Loucy (cell line): ENCODE measurements at regions not wholly inside any gene's neighbourhood (a gene's known extent, or its start where the extent isn't known, plus 50 kb on each side); places are given as distances from the start of the nearest gene placed in this dataset.

Experiments used
- H2AFZ ChIP-seq: fragments of 200-600 bp; sonication (generic); 2 replicates; pipeline ENCODE4 v1.6.0; 2016; ENCODE audit warnings: antibody characterized with exemption, mild to moderate bottlenecking, low read length, moderate library complexity
- H3F3A ChIP-seq: fragments of 200-600 bp; 2 replicates; pipeline ENCODE4 v1.6.0; 2016; ENCODE audit warnings: antibody characterized with exemption, low read depth, mild to moderate bottlenecking
- H3K27me3 ChIP-seq: fragments of 200-600 bp; sonication (generic); 2 replicates; pipeline ENCODE4 v1.6.1; 2014; ENCODE audit warnings: low read length, mild to moderate bottlenecking; ENCODE audit not compliant: insufficient read depth, poor library complexity, severe bottlenecking
- H3K36me3 ChIP-seq: fragments of 200-600 bp; sonication (generic); 2 replicates; pipeline ENCODE4 v1.6.1; 2016; ENCODE audit warnings: low read length; ENCODE audit not compliant: insufficient read depth
- H3K4me1 ChIP-seq: fragments of 200-600 bp; sonication (generic); 2 replicates; pipeline ENCODE4 v1.5.1; 2014; ENCODE audit warnings: low read length, mild to moderate bottlenecking; ENCODE audit not compliant: insufficient read depth, poor library complexity, severe bottlenecking
- H3K4me2 ChIP-seq: fragments of 200-600 bp; sonication (generic); 2 replicates; pipeline ENCODE4 v1.6.0; 2014; ENCODE audit warnings: antibody characterized with exemption, low read length, low read depth, mild to moderate bottlenecking; ENCODE audit not compliant: poor library complexity, severe bottlenecking
- H3K4me3 ChIP-seq: fragments of 200-600 bp; sonication (generic); 2 replicates; pipeline ENCODE4 v1.5.1; 2014; ENCODE audit warnings: low read length, mild to moderate bottlenecking, mixed read lengths; ENCODE audit not compliant: poor library complexity, severe bottlenecking
- H3K79me2 ChIP-seq: fragments of 200-600 bp; sonication (generic); 2 replicates; pipeline ENCODE4 v1.6.1; 2014; ENCODE audit warnings: low read length; ENCODE audit not compliant: insufficient read depth
- H3K9ac ChIP-seq: fragments of 200-600 bp; sonication (generic); 2 replicates; pipeline ENCODE4 v1.6.0; 2014; ENCODE audit warnings: mild to moderate bottlenecking, low read depth, low read length, moderate library complexity; ENCODE audit not compliant: poor library complexity, severe bottlenecking
- H3K9me2 ChIP-seq: fragments of 200-600 bp; sonication (generic); replicated peaks from 2 replicates; pipeline ENCODE4 v1.6.1; 2016; ENCODE audit warnings: low read depth, low read length, mixed read lengths
- H3K9me3 ChIP-seq: fragments of 200-600 bp; sonication (generic); 2 replicates; pipeline ENCODE4 v1.6.1; 2014; ENCODE audit warnings: mild to moderate bottlenecking, antibody characterized with exemption, low read length, low read depth; ENCODE audit not compliant: insufficient read depth
- H4K20me1 ChIP-seq: fragments of 200-600 bp; sonication (generic); 2 replicates; pipeline ENCODE4 v1.6.0; 2014; ENCODE audit warnings: antibody characterized with exemption, low read length, mild to moderate bottlenecking; ENCODE audit not compliant: insufficient read depth, poor library complexity, severe bottlenecking
- EZH2phosphoT487 ChIP-seq: fragments of 200-600 bp; IDR thresholded peaks from 2 replicates; pipeline ENCODE4 v1.6.1; 2018; ENCODE audit warnings: antibody characterized with exemption, mild to moderate bottlenecking, moderate library complexity, borderline replicate concordance
- TF ChIP-seq, protein P1 (sequence below): fragments of 200-600 bp; sonication (generic); conservative IDR thresholded peaks from 2 replicates; pipeline ENCODE4 v1.5.1; 2014; ENCODE audit warnings: mild to moderate bottlenecking, antibody characterized with exemption, low read length

DNA sequence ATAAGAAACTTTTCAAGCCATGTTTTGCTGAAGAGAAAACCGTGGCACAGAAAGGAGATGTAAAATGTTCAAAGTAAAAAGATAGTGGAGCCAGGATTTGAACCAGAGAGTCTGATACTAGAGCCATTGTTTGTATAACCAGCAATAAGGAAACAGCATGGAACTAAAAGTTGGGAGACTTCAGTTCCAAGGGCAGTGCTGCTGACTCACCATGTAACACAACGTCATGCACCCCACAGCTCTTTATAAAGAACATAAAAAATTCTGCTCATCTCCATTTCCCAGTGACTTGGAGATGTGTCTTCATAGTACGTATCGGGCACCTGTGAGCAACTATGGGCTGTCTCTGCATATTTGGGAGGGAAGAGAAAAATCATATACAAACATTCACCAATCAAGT is 353.0 kb upstream of the PIK3C3 start:
- no peaks in the 10 kb centered on the region for H4K20me1 ChIP-seq
- H3K4me3 ChIP-seq = no peak overlapping the region
- no peak overlapping the region for H3K4me2 ChIP-seq
- H3K4me1 ChIP-seq = no peaks in the 10 kb centered on the region
- no peaks in the 10 kb centered on the region for H3K9me3 ChIP-seq
- H3K27me3 ChIP-seq = no peaks in the 10 kb centered on the region
- no peak for TF ChIP-seq EZH2phosphoT487
- TF ChIP-seq, protein P1, sequence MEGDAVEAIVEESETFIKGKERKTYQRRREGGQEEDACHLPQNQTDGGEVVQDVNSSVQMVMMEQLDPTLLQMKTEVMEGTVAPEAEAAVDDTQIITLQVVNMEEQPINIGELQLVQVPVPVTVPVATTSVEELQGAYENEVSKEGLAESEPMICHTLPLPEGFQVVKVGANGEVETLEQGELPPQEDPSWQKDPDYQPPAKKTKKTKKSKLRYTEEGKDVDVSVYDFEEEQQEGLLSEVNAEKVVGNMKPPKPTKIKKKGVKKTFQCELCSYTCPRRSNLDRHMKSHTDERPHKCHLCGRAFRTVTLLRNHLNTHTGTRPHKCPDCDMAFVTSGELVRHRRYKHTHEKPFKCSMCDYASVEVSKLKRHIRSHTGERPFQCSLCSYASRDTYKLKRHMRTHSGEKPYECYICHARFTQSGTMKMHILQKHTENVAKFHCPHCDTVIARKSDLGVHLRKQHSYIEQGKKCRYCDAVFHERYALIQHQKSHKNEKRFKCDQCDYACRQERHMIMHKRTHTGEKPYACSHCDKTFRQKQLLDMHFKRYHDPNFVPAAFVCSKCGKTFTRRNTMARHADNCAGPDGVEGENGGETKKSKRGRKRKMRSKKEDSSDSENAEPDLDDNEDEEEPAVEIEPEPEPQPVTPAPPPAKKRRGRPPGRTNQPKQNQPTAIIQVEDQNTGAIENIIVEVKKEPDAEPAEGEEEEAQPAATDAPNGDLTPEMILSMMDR = no peak
- no peak overlapping the region for H3K9ac ChIP-seq
- H2AFZ ChIP-seq = no peak overlapping the region
- no peaks in the 10 kb centered on the region for H3F3A ChIP-seq
- no peaks in the 10 kb centered on the region for H3K36me3 ChIP-seq
- H3K79me2 ChIP-seq = no peaks in the 10 kb centered on the region
- no peaks in the 10 kb centered on the region for H3K9me2 ChIP-seq

DNA sequence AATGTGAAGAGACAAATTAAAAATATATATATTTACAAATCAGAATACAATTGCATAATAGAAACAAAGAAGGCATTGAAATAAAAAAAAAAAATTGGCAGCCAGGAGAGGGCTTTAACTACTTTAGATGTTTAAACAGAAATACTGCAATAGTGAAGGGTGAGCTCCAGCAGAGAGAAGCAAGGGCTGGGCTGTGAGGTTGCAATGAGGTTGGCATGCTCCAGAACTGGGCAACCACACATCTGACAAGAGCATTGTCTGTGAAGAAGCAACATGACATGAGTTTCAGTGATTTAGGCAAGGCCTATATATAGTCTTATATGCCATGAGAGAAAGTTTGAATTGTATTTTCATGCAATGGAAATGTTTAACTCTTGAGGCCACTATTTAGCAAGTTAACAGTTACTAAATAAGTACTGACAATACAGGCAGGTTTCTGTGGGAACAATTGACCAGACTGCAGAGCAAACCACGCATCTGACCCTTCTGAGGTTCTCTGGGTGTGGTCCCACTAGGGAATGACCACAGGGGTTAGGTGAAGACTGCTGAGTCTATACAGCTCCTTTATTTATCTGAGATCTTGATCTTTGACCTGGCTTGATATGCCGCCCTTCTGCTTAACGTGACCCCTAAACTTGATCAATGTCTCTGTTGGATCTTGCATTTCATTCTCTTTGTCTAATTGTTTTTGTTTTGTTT is 354.2 kb upstream of the PIK3C3 start:
- TF ChIP-seq EZH2phosphoT487 = no peak
- TF ChIP-seq, protein P1 = no peak
- no peaks in the 10 kb centered on the region for H3K27me3 ChIP-seq
- no peaks in the 10 kb centered on the region for H3K79me2 ChIP-seq
- H3K9me3 ChIP-seq = no peaks in the 10 kb centered on the region
- no peak overlapping the region for H3K4me2 ChIP-seq
- no peaks in the 10 kb centered on the region for H3K9me2 ChIP-seq
- H3K9ac ChIP-seq = no peak overlapping the region
- H3K4me3 ChIP-seq = no peak overlapping the region
- no peaks in the 10 kb centered on the region for H3F3A ChIP-seq
- no peak overlapping the region for H2AFZ ChIP-seq
- no peaks in the 10 kb centered on the region for H4K20me1 ChIP-seq
- no peaks in the 10 kb centered on the region for H3K36me3 ChIP-seq
- H3K4me1 ChIP-seq = no peaks in the 10 kb centered on the region

DNA sequence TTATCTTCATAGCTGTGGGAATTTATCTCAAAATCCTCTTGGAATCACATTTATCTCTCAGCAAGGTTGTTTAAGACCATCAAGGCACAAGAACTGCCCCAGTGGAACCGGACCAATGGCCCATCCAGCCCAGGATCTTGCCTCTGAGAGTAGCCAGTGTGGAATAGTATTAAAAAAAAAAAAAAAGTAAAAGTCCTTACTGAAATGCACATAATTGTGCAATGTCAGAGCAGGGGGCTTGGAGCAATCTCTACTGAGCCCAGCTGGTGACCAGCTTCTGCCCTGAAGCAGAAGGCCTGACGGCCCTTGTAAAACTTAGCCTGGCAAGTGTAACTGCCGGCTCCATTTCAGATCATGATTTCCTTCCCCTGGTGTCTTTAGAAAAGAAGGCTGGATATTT is 355.6 kb upstream of the PIK3C3 start:
- Histone ChIP-seq H3K9me2 (no peaks in the 10 kb centered on the region), H4K20me1 (no peaks in the 10 kb centered on the region), H3K36me3 (no peaks in the 10 kb centered on the region), H3K79me2 (no peaks in the 10 kb centered on the region), H3K4me2 (no peak overlapping the region), H3K4me3 (no peak overlapping the region), H3K9me3 (no peaks in the 10 kb centered on the region), H3F3A (no peaks in the 10 kb centered on the region), H3K4me1 (no peaks in the 10 kb centered on the region), H2AFZ (no peak overlapping the region), H3K27me3 (no peaks in the 10 kb centered on the region), H3K9ac (no peak overlapping the region)
- TF ChIP-seq EZH2phosphoT487 = no peak
- TF ChIP-seq, protein P1 = no peak
